Activated CD8-positive, alpha-beta memory T cell treated with anti-CD3 and anti-CD28 coated beads, Interleukin-2, amount 10 ng/mL, durations not matched to agents 7 days and 5 days (primary cell): ENCODE measurements at regions not wholly inside any gene's neighbourhood (a gene's known extent, or its start where the extent isn't known, plus 50 kb on each side); places are given as distances from the start of the nearest gene placed in this dataset.
"Not testable (repeated sequence)": the region's sequence is repeated elsewhere in the genome, so short reads cannot be mapped to it uniquely, and the experiment has no call there.

Experiments
- ATAC-seq: fragments of 150-1000 bp; cut with Tn5 transposase; one replicate; pipeline ENCODE4 v1.10.0; 2021; ENCODE audit warnings: moderate library complexity
- CTCF ChIA-PET: fragments of 350-600 bp; sonication (Branson Sonifier 250); formaldehyde crosslinking; loops from one replicate; lab custom pipeline; 2021; ENCODE audit warnings: antibody characterized with exemption; lab: Charles Lee
- DNase-seq: peaks from one replicate; pipeline ENCODE4 v3.0.0-alpha.2; 2020
- H3K27ac Mint-ChIP-seq: one replicate; pipeline ENCODE4 v1.8.0; 2021; ENCODE audit warnings: mild to moderate bottlenecking, mixed read lengths
- H3K27me3 Mint-ChIP-seq: one replicate; pipeline ENCODE4 v1.8.0; 2021; ENCODE audit warnings: mixed read lengths
- H3K36me3 Mint-ChIP-seq: one replicate; pipeline ENCODE4 v1.8.0; 2021; ENCODE audit warnings: mild to moderate bottlenecking, mixed read lengths
- H3K4me1 Mint-ChIP-seq: one replicate; pipeline ENCODE4 v1.8.0; 2021; ENCODE audit warnings: mixed read lengths
- H3K4me3 Mint-ChIP-seq: one replicate; pipeline ENCODE4 v1.8.0; 2021; ENCODE audit warnings: mild to moderate bottlenecking, moderate library complexity, mixed read lengths
- H3K9me3 Mint-ChIP-seq: one replicate; pipeline ENCODE4 v1.8.0; 2022; ENCODE audit warnings: low read depth, mixed read lengths

DNA sequence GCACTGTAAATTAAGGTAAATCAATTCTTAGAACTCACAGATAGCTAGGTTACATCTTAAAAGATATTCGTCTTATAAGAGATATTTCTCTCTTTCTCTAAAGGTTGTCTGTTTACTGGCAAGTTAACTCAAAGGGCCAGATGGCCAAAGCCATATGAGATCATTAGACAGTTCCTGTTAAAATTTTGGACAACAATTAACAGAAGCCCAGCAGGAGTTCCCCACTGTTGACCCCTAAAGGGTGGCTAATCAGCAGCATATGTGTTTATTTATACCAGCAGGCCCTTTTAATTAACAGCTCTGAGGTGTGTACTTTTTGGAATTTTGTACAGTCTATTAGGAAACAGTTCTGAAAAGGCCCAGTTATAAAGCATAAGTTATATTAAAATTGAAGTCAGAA is 245.8 kb downstream of the LIG4 start:
- no peak overlapping the region for H3K27ac Mint-ChIP-seq
- no peak overlapping the region for H3K4me3 Mint-ChIP-seq
- no peak for DNase-seq
- H3K4me1 Mint-ChIP-seq: no peaks in the 10 kb centered on the region
- no peak for ATAC-seq
- CTCF ChIA-PET: no interaction called here
- H3K27me3 Mint-ChIP-seq: no peaks in the 10 kb centered on the region
- H3K9me3 Mint-ChIP-seq: peaks cover 2% of the 10 kb centered on the region
- H3K36me3 Mint-ChIP-seq: no peaks in the 10 kb centered on the region

DNA sequence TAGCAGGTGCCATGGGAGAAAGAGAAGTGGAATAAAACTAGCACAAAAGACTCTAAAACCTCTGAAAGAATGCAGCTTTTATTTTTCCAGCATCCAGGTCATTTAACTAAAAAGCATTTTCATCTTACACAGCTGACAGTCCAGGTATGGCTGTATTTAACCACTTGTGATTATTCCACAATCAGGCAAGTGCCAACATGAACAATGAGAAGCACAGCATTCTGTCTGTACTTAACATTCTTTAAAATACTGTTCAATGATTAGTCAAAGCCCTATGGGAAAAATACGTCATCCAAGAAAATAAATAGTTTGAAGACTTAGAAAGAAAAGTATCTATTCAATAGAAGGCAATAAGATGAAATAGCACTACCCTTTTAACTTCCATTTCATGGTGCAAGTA is 246.9 kb downstream of the LIG4 start:
- CTCF ChIA-PET: no interaction called here
- no peak overlapping the region for H3K27ac Mint-ChIP-seq

DNA sequence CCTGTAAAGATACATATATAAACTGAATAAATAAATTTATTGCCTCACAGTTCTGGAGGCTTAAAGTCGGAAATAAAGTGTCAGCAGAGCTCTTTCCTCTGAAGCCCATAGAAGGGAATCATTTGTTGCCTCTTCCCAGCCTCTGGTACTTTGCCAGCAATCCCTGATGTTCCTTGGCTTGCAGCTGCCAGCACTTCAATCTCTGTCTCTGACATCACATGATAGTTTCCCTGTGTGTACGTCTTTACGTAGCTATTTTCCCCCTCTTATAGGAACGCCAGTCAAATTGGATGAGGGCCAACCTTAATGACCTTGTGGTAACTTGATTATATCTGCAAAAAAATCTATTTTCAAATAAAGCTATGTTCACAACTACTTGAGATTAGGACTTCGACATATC is 250.9 kb downstream of the LIG4 start:
- ATAC-seq (no peak), DNase-seq (no peak)
- H3K4me3 Mint-ChIP-seq: no peak overlapping the region
- H3K36me3 Mint-ChIP-seq: no peaks in the 10 kb centered on the region
- CTCF ChIA-PET: no interaction called here
- peaks cover 8% of the 10 kb centered on the region for H3K9me3 Mint-ChIP-seq
- H3K4me1 Mint-ChIP-seq: no peaks in the 10 kb centered on the region
- H3K27ac Mint-ChIP-seq: no peak overlapping the region
- no peaks in the 10 kb centered on the region for H3K27me3 Mint-ChIP-seq

More for the DNA sequence above, 246.9 kb downstream of the LIG4 start:
- Mint-ChIP-seq H3K9me3 (peaks cover 2% of the 10 kb centered on the region), H3K4me3 (no peak overlapping the region), H3K4me1 (no peaks in the 10 kb centered on the region), H3K27me3 (no peaks in the 10 kb centered on the region), H3K36me3 (no peaks in the 10 kb centered on the region)
- DNase-seq (no peak), ATAC-seq (no peak)

DNA sequence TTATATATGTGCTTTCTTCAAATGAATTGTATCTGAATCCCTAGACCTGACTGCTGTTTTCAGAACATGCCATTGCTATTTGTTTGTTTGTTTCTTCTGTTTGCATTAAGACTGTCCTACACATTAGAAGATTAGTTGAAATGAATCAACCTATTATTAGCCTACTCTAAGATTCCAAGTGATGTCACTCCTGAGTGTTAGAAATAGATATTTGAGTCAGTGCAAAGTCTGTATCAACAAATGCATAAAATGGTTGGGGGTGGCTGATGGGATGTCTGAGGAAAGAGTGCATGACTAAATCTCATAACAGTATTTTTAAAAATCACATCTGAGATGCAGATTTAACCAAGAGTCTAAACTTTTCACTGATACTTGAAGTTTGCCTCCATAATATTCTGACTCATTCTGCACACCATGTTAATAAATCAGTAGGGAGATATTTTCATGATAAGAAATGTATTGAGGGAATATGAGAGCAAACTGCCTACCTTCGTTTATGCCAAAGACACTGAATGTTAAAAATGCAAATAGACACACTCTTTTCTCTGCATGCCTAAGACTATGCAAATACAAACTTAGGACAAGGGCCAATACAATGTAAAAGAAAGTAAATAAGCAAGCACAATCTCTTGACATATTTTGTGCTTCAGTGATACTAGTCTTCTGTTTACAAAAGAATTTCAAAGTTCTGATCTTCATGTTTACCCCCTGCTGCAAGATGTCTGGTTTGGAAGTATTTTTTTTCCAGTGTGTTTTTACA is 253.3 kb downstream of the LIG4 start:
- Mint-ChIP-seq H3K36me3 (no peaks in the 10 kb centered on the region), H3K4me1 (no peaks in the 10 kb centered on the region), H3K27ac (no peak overlapping the region), H3K9me3 (peaks cover 8% of the 10 kb centered on the region), H3K27me3 (no peaks in the 10 kb centered on the region), H3K4me3 (no peak overlapping the region)
- ATAC-seq: no peak
- DNase-seq: no peak
- CTCF ChIA-PET: no interaction called here

DNA sequence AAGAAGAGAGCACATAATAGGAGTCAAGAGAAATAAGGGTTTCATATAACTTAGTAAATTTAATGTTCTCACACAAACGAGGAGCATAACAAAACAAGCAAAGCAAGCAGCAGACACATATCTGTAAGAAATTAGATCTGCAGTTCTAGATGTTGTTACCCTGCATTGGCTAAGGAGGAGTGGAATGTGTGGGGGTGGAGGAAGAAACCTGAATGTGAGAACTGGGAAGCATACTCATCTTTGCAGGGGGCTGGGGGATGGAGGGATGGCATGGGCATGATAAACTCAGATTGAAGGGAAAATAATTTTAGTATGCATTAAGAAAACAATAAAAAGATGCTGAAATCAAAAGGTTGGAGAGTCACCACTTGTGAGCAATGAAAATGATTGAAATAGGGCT is 255.0 kb downstream of the LIG4 start:
- Mint-ChIP-seq H3K4me3 (no peak overlapping the region), H3K27me3 (no peaks in the 10 kb centered on the region), H3K36me3 (no peaks in the 10 kb centered on the region), H3K27ac (no peak overlapping the region), H3K9me3 (peaks cover 12% of the 10 kb centered on the region), H3K4me1 (no peaks in the 10 kb centered on the region)
- no peak for ATAC-seq
- CTCF ChIA-PET: no interaction called here
- no peak for DNase-seq

DNA sequence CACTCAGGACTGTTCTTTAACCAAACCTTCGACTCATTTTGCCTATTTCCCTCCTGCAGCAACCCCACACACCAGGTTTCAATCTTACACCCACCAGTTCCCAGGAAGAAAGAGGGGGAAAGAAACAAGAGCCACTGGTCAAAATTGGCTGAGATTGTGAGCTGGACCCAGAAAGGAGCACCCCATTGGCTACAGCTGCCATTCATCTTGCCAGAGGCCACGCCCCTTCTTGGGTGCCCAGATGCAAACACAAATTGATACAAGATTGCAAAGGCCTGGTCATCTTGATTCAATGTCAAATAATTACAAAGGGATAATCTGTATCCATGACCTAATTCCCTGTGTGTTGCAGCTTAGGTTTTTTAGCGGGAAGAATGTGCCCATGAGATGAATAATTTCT is 258.4 kb downstream of the LIG4 start:
- Mint-ChIP-seq H3K4me1 (no peaks in the 10 kb centered on the region), H3K4me3 (no peak overlapping the region), H3K27ac (no peak overlapping the region), H3K9me3 (peaks cover 12% of the 10 kb centered on the region), H3K36me3 (no peaks in the 10 kb centered on the region), H3K27me3 (no peaks in the 10 kb centered on the region)
- DNase-seq (no peak), ATAC-seq (no peak)
- CTCF ChIA-PET: no interaction called here

DNA sequence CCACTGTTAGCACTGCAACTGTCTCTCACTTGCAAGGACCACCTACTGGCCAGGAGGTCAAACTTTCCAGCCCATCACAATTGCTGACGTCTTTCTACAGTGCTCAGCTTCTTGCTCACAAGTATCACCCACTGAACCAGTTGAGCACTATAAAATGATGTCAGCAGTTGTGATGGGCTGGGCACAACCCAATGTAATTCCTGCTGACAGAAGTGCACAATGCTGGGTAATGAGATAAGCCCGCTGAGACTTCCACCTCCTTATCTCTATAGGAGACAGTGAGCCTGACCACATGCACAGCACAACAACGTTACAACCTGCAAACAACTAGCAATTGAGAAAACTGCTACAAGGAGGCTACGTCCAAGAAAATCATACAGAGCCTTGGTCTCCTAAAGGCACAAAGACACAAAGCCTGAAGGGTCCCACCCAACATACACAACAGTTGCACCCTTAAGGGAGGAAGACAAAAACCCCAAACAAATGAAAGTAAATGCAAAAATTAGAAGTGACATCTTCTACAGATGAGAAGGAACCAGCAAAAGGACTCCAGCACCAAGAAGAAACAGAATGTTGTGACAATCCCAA is 273.2 kb downstream of the LIG4 start:
- no peaks in the 10 kb centered on the region for H3K27me3 Mint-ChIP-seq
- ATAC-seq: no peak
- H3K27ac Mint-ChIP-seq: no peak overlapping the region
- H3K36me3 Mint-ChIP-seq: no peaks in the 10 kb centered on the region
- H3K4me3 Mint-ChIP-seq: no peak overlapping the region
- no peak for DNase-seq
- CTCF ChIA-PET: no interaction called here
- H3K9me3 Mint-ChIP-seq: peaks cover 2% of the 10 kb centered on the region
- H3K4me1 Mint-ChIP-seq: no peaks in the 10 kb centered on the region

DNA sequence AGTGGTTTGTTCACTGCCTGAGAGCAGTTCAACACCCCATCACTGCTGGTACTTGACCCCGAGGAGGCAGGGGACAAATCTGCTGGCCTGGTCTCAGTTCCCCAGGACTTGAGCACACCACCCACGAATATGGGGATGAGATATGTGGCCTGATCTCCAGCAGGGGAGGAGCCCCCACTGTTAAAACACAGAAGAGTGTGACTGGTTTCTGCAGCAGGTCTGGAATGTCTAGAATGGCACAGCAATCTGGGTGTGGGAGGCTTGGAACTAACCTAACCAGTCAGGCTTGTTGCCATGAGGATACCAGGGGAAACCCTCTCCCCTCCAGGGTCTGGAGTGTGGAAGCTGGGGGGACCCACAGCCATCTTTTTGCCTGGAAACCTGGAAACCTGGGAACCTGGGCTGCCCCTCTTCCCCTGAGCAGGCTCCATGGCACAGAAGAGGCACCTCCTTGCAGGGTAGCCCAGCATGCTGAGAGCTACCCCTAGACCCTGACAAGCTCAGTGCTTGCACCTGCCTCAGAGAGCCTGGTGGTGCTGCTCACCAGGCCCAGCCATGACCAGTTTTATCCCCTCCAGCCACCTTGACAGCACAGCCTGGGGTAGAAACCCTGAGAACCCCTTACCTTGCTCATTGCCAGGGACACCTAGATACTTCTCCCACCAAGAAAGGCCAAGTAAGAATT is 273.8 kb downstream of the LIG4 start:
- DNase-seq: no peak
- CTCF ChIA-PET: no interaction called here
- no peaks in the 10 kb centered on the region for H3K27me3 Mint-ChIP-seq
- no peak overlapping the region for H3K27ac Mint-ChIP-seq
- H3K4me1 Mint-ChIP-seq: no peaks in the 10 kb centered on the region
- ATAC-seq: no peak
- peaks cover 2% of the 10 kb centered on the region for H3K9me3 Mint-ChIP-seq
- H3K4me3 Mint-ChIP-seq: no peak overlapping the region
- no peaks in the 10 kb centered on the region for H3K36me3 Mint-ChIP-seq

DNA sequence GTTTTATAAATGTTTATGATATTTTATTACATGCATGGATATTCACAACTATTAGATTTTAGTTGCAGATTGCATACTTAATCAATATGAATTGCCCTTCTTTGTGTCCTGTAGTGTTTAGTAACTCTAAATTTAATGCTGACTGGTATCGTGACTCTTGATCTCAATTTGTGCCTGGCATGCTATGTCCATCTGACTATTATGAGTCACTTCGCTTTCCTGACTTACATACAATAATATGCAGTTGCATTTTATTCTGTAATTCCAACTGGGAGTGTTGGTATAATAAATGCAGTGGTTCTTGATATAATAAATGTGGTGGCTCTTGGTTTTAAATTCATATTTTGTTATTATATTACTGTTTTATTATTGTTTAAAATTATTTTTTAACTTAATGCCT is 277.5 kb downstream of the LIG4 start:
- no peak overlapping the region for H3K4me3 Mint-ChIP-seq
- peaks cover 2% of the 10 kb centered on the region for H3K9me3 Mint-ChIP-seq
- H3K4me1 Mint-ChIP-seq: no peaks in the 10 kb centered on the region
- no peak for ATAC-seq
- H3K27me3 Mint-ChIP-seq: no peaks in the 10 kb centered on the region
- no peak for DNase-seq
- H3K27ac Mint-ChIP-seq: no peak overlapping the region
- H3K36me3 Mint-ChIP-seq: no peaks in the 10 kb centered on the region
- CTCF ChIA-PET: no interaction called here

DNA sequence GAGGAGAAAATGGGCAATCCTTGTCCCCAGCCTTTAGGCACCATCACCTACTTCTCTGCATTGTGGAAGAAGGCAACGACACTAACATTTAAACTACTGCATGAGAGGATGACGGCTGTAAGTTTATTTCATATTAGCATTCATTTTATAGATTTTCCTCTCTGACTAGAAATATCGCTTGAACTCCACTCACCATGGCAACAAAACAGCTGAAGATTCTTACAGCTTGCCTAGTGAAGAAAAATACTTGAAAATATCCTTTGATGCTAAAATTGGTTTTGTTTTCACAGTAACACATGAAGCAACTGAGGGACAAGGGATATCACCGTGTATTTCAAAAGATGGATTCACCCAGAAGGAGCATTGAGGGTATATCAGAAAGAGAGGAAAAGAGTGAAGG is 284.3 kb downstream of the LIG4 start:
- ATAC-seq: no peak
- H3K9me3 Mint-ChIP-seq: peaks cover 6% of the 10 kb centered on the region
- H3K4me3 Mint-ChIP-seq: no peak overlapping the region
- no peaks in the 10 kb centered on the region for H3K4me1 Mint-ChIP-seq
- no peaks in the 10 kb centered on the region for H3K36me3 Mint-ChIP-seq
- no peaks in the 10 kb centered on the region for H3K27me3 Mint-ChIP-seq
- no peak for DNase-seq
- CTCF ChIA-PET: no interaction called here
- no peak overlapping the region for H3K27ac Mint-ChIP-seq

DNA sequence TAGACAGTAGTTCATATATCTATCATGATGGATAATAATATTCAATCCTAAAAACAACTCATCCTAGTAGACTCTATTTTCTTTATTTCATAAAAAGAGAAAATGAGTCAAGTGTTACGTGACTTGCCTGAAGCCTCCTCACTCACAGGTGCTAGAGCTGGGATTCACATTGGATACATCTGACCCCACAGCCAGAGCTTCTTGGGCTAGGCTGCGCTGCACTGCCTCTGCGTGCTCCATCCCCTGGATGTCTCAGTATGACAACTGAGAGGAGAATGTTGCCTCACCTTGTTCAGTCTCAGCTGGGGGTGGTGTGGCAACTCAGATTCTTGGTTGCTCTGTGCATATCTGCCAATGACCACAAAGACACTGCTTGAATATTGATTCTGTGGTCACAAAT is 286.6 kb downstream of the LIG4 start:
- DNase-seq: no peak
- CTCF ChIA-PET: no interaction called here

DNA sequence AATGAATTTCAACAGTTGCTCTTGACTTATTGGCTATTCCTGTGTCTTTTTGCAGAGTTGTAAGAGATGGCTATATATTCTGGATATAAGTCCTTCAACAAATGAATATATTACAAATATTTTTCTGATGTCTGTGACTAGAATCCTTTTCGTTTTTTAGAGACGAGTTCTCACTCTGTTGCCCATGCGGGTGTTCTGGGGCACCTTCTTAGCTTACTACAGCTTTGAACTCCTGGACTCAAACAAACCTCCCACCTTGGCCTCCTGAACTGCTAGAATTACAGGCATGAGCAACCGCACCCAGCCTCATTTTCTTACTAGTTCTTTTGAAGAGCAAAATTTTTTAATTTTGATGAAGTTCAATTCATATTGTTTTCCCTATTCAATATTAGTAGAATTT is 287.8 kb downstream of the LIG4 start:
- Mint-ChIP-seq H3K4me3 (no peak overlapping the region), H3K4me1 (no peaks in the 10 kb centered on the region), H3K36me3 (no peaks in the 10 kb centered on the region), H3K9me3 (peaks cover 4% of the 10 kb centered on the region), H3K27ac (no peak overlapping the region), H3K27me3 (no peaks in the 10 kb centered on the region)
- no peak for DNase-seq
- CTCF ChIA-PET: no interaction called here
- no peak for ATAC-seq

More for the DNA sequence above, 286.6 kb downstream of the LIG4 start:
- no peak overlapping the region for H3K4me3 Mint-ChIP-seq
- no peaks in the 10 kb centered on the region for H3K4me1 Mint-ChIP-seq
- H3K27me3 Mint-ChIP-seq: no peaks in the 10 kb centered on the region
- peaks cover 4% of the 10 kb centered on the region for H3K9me3 Mint-ChIP-seq
- H3K27ac Mint-ChIP-seq: no peak overlapping the region
- no peaks in the 10 kb centered on the region for H3K36me3 Mint-ChIP-seq
- no peak for ATAC-seq

DNA sequence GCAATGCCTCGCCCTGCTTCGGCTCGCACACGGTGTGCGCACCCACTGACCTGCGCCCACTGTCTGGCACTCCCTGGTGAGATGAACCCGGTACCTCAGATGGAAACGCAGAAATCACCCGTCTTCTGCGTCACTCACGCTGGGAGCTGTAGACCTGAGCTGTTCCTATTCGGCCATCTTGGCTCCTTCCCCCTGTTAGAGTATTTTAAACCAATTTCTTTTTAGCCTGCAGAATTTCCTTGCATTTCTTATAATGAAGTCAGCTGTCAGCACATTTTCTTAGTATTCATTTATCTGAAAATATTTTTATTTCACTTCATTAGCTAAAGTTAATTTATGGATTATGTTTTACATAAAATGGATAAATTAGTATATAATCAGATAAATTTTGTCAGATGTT is 288.8 kb downstream of the LIG4 start:
- ATAC-seq, H3K27ac Mint-ChIP-seq, CTCF ChIA-PET, H3K36me3 Mint-ChIP-seq, H3K27me3 Mint-ChIP-seq, DNase-seq, H3K4me3 Mint-ChIP-seq, H3K9me3 Mint-ChIP-seq, H3K4me1 Mint-ChIP-seq: not testable (repeated sequence)

DNA sequence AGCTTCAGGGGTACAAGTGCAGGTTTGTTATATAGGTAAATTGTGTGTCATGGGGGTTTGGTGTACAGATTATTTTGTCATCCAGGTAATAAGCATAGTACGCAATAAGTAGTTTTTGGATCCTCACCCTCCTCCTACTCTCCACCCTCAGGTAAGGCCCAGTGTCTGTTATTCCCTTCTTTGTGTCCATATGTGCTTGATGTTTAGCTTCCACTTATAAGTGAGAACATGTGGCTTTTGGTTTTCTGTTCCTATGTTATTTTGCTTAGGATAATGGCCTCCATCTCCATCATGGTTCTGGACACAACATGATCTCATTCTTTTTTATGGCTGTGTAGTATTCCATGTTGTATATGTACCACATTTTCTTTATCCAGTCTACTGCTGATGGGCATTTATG is 298.4 kb downstream of the LIG4 start:
- DNase-seq, H3K27ac Mint-ChIP-seq, CTCF ChIA-PET, ATAC-seq, H3K9me3 Mint-ChIP-seq, H3K36me3 Mint-ChIP-seq, H3K27me3 Mint-ChIP-seq, H3K4me3 Mint-ChIP-seq, H3K4me1 Mint-ChIP-seq: not testable (repeated sequence)
